GM12864 (cell line): ENCODE measurements at regions not wholly inside any gene's neighbourhood (a gene's known extent, or its start where the extent isn't known, plus 50 kb on each side); places are given as distances from the start of the nearest gene placed in this dataset.

Source experiments
- DNase-seq: peaks from one replicate; pipeline ENCODE4 v3.0.0-alpha.2; 2011; ENCODE audit warnings: low read depth
- H3K4me3 ChIP-seq: 2 replicates; pipeline ENCODE4 v1.5.1; 2011; ENCODE audit warnings: mild to moderate bottlenecking, low read depth, low read length, control low read depth
- TF ChIP-seq, protein P1 (sequence below): IDR thresholded peaks from 2 replicates; pipeline ENCODE4 v1.5.1; 2011; ENCODE audit warnings: low read depth, mild to moderate bottlenecking, moderate library complexity, low read length, control low read depth, inconsistent platforms; ENCODE audit errors: missing control alignments

- H3K4me3 ChIP-seq = no peak overlapping the region
- no peak for DNase-seq
- TF ChIP-seq, protein P1, sequence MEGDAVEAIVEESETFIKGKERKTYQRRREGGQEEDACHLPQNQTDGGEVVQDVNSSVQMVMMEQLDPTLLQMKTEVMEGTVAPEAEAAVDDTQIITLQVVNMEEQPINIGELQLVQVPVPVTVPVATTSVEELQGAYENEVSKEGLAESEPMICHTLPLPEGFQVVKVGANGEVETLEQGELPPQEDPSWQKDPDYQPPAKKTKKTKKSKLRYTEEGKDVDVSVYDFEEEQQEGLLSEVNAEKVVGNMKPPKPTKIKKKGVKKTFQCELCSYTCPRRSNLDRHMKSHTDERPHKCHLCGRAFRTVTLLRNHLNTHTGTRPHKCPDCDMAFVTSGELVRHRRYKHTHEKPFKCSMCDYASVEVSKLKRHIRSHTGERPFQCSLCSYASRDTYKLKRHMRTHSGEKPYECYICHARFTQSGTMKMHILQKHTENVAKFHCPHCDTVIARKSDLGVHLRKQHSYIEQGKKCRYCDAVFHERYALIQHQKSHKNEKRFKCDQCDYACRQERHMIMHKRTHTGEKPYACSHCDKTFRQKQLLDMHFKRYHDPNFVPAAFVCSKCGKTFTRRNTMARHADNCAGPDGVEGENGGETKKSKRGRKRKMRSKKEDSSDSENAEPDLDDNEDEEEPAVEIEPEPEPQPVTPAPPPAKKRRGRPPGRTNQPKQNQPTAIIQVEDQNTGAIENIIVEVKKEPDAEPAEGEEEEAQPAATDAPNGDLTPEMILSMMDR = no peak
Observed at GRCh38 chr12:118520214-118521035, 144.1 kb downstream of the SUDS3 start.

- H3K4me3 ChIP-seq = no peak overlapping the region
- no peak for DNase-seq
- TF ChIP-seq, protein P1 = no peak
Observed at GRCh38 chr12:118521036-118521370, 144.6 kb downstream of the SUDS3 start.

DNA sequence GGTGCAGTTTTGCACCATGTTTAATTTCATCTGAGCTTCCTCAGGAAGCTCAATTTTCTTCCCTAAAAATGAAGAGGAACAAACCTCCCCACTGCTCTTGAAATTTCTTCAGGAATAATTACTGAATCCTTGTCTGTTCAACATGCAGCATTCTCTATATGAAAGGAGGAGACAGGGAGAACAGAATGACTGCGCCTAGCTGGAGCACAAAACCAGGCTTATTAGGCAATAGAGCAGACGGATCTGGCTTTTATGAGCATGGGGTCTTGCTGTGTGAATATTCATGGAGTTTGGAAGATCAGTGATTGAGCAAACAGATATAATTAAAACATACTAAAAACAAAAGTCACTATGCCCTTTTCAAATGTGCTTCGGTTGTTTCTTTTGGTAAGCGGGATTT is 148.1 kb downstream of the SUDS3 start:
- TF ChIP-seq, protein P1 = no peak
- H3K4me3 ChIP-seq = no peak overlapping the region
- no peak for DNase-seq

- TF ChIP-seq, protein P1 = no peak
- no peak overlapping the region for H3K4me3 ChIP-seq
- no peak for DNase-seq
Observed at GRCh38 chr12:118525216-118525615, 148.9 kb downstream of the SUDS3 start.

DNA sequence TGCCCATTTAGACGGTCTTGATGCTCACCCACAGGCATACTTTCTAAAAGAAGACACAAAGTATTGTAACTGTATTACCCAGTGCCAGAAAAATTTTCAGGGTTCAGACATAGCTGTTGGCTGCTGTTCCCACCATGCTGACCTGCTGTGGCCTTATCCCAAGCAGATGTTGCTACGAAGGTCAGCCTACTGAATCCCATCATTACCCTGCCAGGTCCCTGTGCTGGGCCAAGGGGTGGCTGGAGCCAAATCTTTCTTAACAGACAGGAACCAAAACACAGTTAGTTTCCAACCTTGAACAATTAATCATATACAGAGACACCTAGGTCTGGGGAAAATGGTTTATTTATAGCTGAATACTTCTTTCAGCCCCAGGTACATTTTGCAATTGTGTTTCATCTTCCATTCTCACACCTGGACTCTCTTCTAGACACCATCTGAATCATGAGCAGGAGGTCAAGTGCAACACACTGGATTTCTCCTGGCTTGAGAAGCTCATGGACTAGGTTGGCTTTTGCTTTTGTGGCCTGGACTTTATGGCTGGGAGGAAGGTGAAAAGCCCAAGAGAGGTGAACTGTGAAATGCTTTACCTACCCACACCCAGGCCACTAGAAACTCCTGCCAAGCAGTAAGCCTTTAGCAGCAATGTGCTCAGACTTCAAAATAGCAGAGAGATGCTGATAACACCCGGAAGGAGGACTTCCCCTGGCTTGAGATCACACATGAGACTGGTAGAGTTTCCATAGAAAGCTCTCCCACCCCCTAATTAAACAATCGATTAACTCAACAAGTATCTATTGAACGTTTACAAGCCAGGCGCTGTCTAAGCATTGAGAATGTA is 150.1 kb downstream of the SUDS3 start:
- TF ChIP-seq, protein P1 = no peak
- no peak for DNase-seq
- no peak overlapping the region for H3K4me3 ChIP-seq

DNA sequence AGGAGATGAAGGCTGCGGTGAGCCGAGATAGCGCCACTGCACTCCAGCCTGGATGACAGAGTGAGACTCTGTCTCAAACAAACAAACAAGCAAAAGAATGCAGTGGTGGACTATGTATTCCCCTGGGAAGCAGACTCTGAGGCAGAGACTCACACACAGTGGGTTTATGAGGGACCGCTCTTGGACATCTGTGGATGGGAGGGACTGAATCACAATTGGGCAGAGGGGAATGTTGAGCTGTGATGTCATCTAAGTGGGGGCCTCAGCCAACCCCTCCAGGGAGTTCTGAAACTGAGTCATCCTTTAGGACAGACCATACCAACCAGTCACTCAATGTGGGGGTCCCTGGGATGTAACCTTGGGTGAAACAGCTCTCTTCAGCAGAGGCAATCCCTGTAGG is 151.0 kb downstream of the SUDS3 start:
- TF ChIP-seq, protein P1 = no peak
- no peak for DNase-seq
- no peak overlapping the region for H3K4me3 ChIP-seq
